Bronchial epithelial cell (primary cell): ENCODE measurements at regions not wholly inside any gene's neighbourhood (a gene's known extent, or its start where the extent isn't known, plus 50 kb on each side); places are given as distances from the start of the nearest gene placed in this dataset.
A peak's percentile ranks its signal among the peaks of the same experiment; 100 is the strongest.

Experiments used
- DNase-seq: peaks from one replicate; pipeline ENCODE4 v3.0.0-alpha.2; 2010; ENCODE audit warnings: low read depth
- FAIRE-seq: peaks from 2 replicates; lab custom pipeline; 2011; peaks lifted over from hg19 to GRCh38; lab: Jason Lieb, UNC
- H3K27me3 ChIP-seq: 2 replicates; pipeline ENCODE4 v1.5.1; 2011; ENCODE audit warnings: low read length; ENCODE audit not compliant: control insufficient read depth, insufficient read depth
- H3K36me3 ChIP-seq: 2 replicates; pipeline ENCODE4 v1.5.1; 2011; ENCODE audit warnings: low read length; ENCODE audit not compliant: control insufficient read depth, insufficient read depth
- H3K4me3 ChIP-seq: 2 replicates; pipeline ENCODE4 v1.5.1; 2011; ENCODE audit warnings: mild to moderate bottlenecking, low read depth, low read length, control low read depth
- CTCF ChIP-seq: IDR thresholded peaks from 2 replicates; pipeline ENCODE4 v1.5.1; 2011; ENCODE audit warnings: mild to moderate bottlenecking, moderate library complexity, low read length, control low read depth, inconsistent platforms; ENCODE audit not compliant: insufficient read depth, severe bottlenecking

GRCh38 chr3:88824666-88825564, 282.5 kb upstream of the EPHA3 start:
- TF ChIP-seq CTCF: no peak
- no peak overlapping the region for H3K4me3 ChIP-seq
- H3K27me3 ChIP-seq: no peaks in the 10 kb centered on the region
- DNase-seq: no peak
- FAIRE-seq: no peak
- H3K36me3 ChIP-seq: no peaks in the 10 kb centered on the region

- no peak for TF ChIP-seq CTCF
- H3K4me3 ChIP-seq: no peak overlapping the region
- no peaks in the 10 kb centered on the region for H3K27me3 ChIP-seq
- no peaks in the 10 kb centered on the region for H3K36me3 ChIP-seq
- FAIRE-seq: no peak
- no peak for DNase-seq
Measured at GRCh38 chr3:88828466-88828865, 279.0 kb upstream of the EPHA3 start.

- Histone ChIP-seq H3K36me3 (no peaks in the 10 kb centered on the region), H3K27me3 (no peaks in the 10 kb centered on the region), H3K4me3 (no peak overlapping the region)
- no peak for FAIRE-seq
- TF ChIP-seq CTCF: no peak
- no peak for DNase-seq
Measured at GRCh38 chr3:88852606-88853005, 254.8 kb upstream of the EPHA3 start.

- no peak for TF ChIP-seq CTCF
- Histone ChIP-seq H3K36me3 (no peaks in the 10 kb centered on the region), H3K27me3 (no peaks in the 10 kb centered on the region), H3K4me3 (no peak overlapping the region)
- DNase-seq (peak; percentile 7), FAIRE-seq (no peak)
Measured at GRCh38 chr3:88863196-88863595, 244.2 kb upstream of the EPHA3 start.

GRCh38 chr3:88876724-88877123, 230.7 kb upstream of the EPHA3 start:
- no peak for FAIRE-seq
- Histone ChIP-seq H3K27me3 (no peaks in the 10 kb centered on the region), H3K4me3 (no peak overlapping the region), H3K36me3 (no peaks in the 10 kb centered on the region)
- TF ChIP-seq CTCF: no peak
- DNase-seq: peak; percentile 47
